Kidney epithelial cell (primary cell): ENCODE measurements at regions not wholly inside any gene's neighbourhood (a gene's known extent, or its start where the extent isn't known, plus 50 kb on each side); places are given as distances from the start of the nearest gene placed in this dataset.

ENCODE experiments used
- DNase-seq: peaks from one replicate; pipeline ENCODE4 v3.0.0-alpha.2; 2010; ENCODE audit warnings: low read depth
- H3K27me3 ChIP-seq: 2 replicates; pipeline ENCODE4 v1.6.0; 2011; ENCODE audit warnings: low read length; ENCODE audit not compliant: control insufficient read depth, insufficient read depth
- H3K36me3 ChIP-seq: 2 replicates; pipeline ENCODE4 v1.5.1; 2011; ENCODE audit warnings: low read length; ENCODE audit not compliant: control insufficient read depth, insufficient read depth
- H3K4me3 ChIP-seq: 2 replicates; pipeline ENCODE4 v1.5.1; 2011; ENCODE audit warnings: low read depth, mild to moderate bottlenecking, control low read depth, low read length
- CTCF ChIP-seq: IDR thresholded peaks from 2 replicates; pipeline ENCODE4 v1.5.1; 2011; ENCODE audit warnings: mild to moderate bottlenecking, moderate library complexity, low read length, control low read depth, inconsistent platforms; ENCODE audit not compliant: insufficient read depth, poor library complexity, severe bottlenecking

- no peak for TF ChIP-seq CTCF
- H3K4me3 ChIP-seq: no peak overlapping the region
- no peaks in the 10 kb centered on the region for H3K36me3 ChIP-seq
- DNase-seq: no peak
- no peaks in the 10 kb centered on the region for H3K27me3 ChIP-seq
Observed at GRCh38 chr13:38566023-38566422, 120.9 kb upstream of the FREM2 start.

- Histone ChIP-seq H3K4me3 (no peak overlapping the region), H3K27me3 (no peaks in the 10 kb centered on the region), H3K36me3 (no peaks in the 10 kb centered on the region)
- no peak for DNase-seq
- no peak for TF ChIP-seq CTCF
Observed at GRCh38 chr13:38566519-38566918, 120.4 kb upstream of the FREM2 start.

- no peak for DNase-seq
- H3K36me3 ChIP-seq: no peaks in the 10 kb centered on the region
- no peak for TF ChIP-seq CTCF
Observed at GRCh38 chr13:38570706-38571105, 116.2 kb upstream of the FREM2 start.

GRCh38 chr13:38575427-38575826, 111.5 kb upstream of the FREM2 start:
- no peak for DNase-seq
- no peak for TF ChIP-seq CTCF
- Histone ChIP-seq H3K36me3 (no peaks in the 10 kb centered on the region), H3K4me3 (no peak overlapping the region), H3K27me3 (no peaks in the 10 kb centered on the region)

More at GRCh38 chr13:38570706-38571105, 116.2 kb upstream of the FREM2 start:
- Histone ChIP-seq H3K27me3 (no peaks in the 10 kb centered on the region), H3K4me3 (no peak overlapping the region)

GRCh38 chr13:38577048-38577447, 109.8 kb upstream of the FREM2 start:
- no peak overlapping the region for H3K4me3 ChIP-seq
- no peak for DNase-seq
- TF ChIP-seq CTCF: no peak
- no peaks in the 10 kb centered on the region for H3K27me3 ChIP-seq
- H3K36me3 ChIP-seq: no peaks in the 10 kb centered on the region

- peak; percentile 45 for TF ChIP-seq CTCF
- H3K4me3 ChIP-seq: no peak overlapping the region
- no peaks in the 10 kb centered on the region for H3K27me3 ChIP-seq
- DNase-seq: peak; percentile 9
- H3K36me3 ChIP-seq: no peaks in the 10 kb centered on the region
Observed at GRCh38 chr13:38582133-38582532, 104.7 kb upstream of the FREM2 start.
